ENCODE measurements at regions not wholly inside any gene's neighbourhood (a gene's known extent, or its start where the extent isn't known, plus 50 kb on each side); places are given as distances from the start of the nearest gene placed in this dataset.

DNA sequence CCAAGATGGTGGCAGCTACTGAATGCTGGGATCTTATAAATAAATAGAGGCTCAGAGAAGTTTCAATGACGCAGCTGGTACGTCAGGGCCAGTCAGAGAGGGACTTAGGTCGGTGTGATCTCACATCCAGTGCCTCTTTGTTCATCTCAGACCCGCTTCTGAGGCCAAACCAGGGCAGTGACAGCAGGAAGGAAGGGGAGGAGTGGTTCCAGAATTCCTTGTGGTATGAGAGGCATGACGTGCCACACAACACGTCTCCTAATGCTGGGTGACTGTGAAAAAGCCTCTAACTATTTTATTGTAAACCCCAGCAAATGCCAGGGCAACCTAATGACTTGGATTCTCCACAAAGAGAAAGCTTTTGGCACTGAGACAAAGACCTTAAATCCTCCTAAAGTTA lies 423.3 kb downstream of the LPIN1 start:
- no peak for TF ChIP-seq EZH2 (IDR thresholded peaks at IDR 0.05; ENCODE audit: low read depth)
- TF ChIP-seq, protein P1, sequence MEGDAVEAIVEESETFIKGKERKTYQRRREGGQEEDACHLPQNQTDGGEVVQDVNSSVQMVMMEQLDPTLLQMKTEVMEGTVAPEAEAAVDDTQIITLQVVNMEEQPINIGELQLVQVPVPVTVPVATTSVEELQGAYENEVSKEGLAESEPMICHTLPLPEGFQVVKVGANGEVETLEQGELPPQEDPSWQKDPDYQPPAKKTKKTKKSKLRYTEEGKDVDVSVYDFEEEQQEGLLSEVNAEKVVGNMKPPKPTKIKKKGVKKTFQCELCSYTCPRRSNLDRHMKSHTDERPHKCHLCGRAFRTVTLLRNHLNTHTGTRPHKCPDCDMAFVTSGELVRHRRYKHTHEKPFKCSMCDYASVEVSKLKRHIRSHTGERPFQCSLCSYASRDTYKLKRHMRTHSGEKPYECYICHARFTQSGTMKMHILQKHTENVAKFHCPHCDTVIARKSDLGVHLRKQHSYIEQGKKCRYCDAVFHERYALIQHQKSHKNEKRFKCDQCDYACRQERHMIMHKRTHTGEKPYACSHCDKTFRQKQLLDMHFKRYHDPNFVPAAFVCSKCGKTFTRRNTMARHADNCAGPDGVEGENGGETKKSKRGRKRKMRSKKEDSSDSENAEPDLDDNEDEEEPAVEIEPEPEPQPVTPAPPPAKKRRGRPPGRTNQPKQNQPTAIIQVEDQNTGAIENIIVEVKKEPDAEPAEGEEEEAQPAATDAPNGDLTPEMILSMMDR (conservative IDR thresholded peaks at IDR 0.05), result no peak
